GM23248 (cell line): ENCODE measurements at regions not wholly inside any gene's neighbourhood (a gene's known extent, or its start where the extent isn't known, plus 50 kb on each side); places are given as distances from the start of the nearest gene placed in this dataset.

ENCODE experiments used
- EZH2 ChIP-seq: fragments of 200-600 bp; sonication (generic); IDR thresholded peaks from 2 replicates; pipeline ENCODE4 v1.6.1; 2018; ENCODE audit warnings: antibody characterized with exemption, mild to moderate bottlenecking; ENCODE audit not compliant: insufficient read depth, poor library complexity, severe bottlenecking
- EZH2phosphoT487 ChIP-seq: fragments of 200-600 bp; sonication (generic); IDR thresholded peaks from 2 replicates; pipeline ENCODE4 v1.6.1; 2018; ENCODE audit warnings: antibody characterized with exemption, moderate library complexity, mild to moderate bottlenecking, low read depth; ENCODE audit not compliant: insufficient read depth

GRCh38 chr10:20712774-20713173, 184.3 kb downstream of the NEBL start:
- TF ChIP-seq EZH2, result no peak
- TF ChIP-seq EZH2phosphoT487, result no peak
